ENCODE measurements at regions not wholly inside any gene's neighbourhood (a gene's known extent, or its start where the extent isn't known, plus 50 kb on each side); places are given as distances from the start of the nearest gene placed in this dataset.
"Not testable (repeated sequence)": the region's sequence is repeated elsewhere in the genome, so short reads cannot be mapped to it uniquely, and the experiment has no call there.

GRCh38 chr2:83261591-83262136 lies 1197.4 kb downstream of the SUCLG1 start:
- DNase-seq (ENCODE audit: low spot score): no peak

DNA sequence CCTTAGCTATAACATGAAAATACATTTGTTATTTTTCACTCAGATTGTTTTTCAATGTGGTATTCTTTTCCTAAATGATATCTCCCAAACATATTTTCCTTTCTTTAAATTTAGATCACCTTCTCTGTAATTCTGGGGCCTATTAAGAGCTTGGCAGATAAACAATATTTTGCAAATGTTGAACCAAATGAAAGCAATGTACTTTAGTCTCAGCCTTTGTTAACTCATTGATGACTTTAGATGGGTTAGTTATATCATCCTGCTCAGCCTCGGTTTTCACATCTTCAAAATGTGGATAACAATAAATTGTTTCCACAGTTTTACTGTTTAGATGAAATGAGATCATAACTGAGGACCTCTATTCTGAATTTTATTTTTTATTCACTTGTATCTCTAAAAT lies 1205.2 kb downstream of the SUCLG1 start:
- DNase-seq (ENCODE audit: low spot score): no peak

GRCh38 chr2:83251321-83251872 lies 1207.7 kb downstream of the SUCLG1 start:
- no peak for DNase-seq (ENCODE audit: low spot score)

GRCh38 chr2:83245806-83246537 lies 1213.1 kb downstream of the SUCLG1 start:
- not testable (repeated sequence) for DNase-seq (ENCODE audit: low spot score)

GRCh38 chr2:83240611-83241010 lies 1218.5 kb downstream of the SUCLG1 start:
- no peak for DNase-seq (ENCODE audit: low spot score)

DNA sequence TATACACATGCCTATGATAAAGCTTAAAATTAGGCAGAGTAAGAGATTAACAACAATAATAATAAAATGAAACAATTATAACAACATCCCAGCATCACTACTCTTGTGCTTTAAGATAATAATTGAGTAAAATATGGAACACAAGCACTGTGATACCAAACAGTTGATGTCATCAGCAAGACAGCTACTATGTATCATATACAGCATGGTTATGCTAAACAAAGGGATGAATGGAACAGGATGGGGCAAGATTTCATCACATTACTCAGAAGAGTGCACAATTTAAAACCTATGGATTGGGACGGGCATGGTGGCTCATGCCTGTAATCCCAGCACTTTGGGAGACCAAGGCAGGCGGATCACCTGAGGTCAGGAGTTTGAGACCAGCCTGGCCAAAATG lies 1221.0 kb downstream of the SUCLG1 start:
- no peak for DNase-seq (ENCODE audit: low spot score)

DNA sequence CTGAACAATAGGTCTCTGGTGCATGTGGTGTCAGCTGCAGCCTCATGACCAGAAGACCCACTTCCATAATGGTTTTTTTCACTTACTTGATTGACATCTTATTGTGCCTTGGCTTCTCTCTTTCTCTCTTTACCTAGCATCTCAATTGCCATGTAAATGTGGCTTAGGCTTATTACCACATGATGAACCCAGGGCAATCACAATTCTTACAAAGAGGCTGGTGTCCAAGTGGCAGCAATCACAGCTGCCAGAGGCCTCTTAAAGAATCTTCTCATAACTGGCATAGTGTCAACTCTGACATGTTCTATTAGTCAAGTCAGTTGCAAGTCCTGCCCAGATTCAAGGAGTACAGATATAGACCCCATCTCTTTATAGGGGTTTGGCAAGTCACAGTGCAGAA lies 1224.8 kb downstream of the SUCLG1 start:
- no peak for DNase-seq (ENCODE audit: low spot score)

DNA sequence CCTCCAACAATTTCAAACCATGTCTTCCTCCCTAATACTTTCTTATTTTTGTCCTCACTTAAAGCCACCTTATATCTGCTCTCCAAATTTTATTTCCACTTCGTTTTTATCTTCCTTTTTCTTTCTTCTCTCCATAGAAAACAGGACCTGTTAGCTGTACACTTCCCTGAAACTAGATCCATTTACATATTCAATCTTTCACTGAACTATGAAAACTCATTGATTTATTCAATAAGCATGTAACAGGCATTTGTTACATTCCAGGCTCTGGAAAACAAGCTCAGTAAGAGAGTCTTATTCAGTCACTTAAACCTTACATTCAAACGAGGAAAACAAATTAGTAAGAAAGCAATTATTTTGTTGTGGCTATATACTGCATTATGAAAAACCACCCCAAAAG lies 1225.3 kb downstream of the SUCLG1 start:
- DNase-seq (ENCODE audit: low spot score): no peak

DNA sequence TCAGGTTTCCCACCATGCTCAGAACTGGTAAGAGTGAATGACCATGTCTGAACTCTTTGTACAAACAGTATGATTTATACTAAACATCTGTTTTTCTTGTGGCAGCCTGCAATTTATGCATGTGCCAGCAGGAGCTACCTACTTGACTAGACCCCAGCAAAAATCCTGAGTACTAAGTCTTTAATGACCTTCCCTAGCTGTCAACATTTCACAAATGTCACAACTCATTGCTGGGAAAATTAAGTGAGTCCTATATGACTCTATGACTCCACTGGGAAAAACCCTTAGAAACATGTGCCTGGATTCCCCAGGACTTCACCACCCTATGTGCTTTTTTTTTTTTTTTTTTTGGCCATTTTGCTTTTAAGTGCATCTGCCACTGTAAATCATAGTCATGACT lies 1225.8 kb downstream of the SUCLG1 start:
- no peak for DNase-seq (ENCODE audit: low spot score)

DNA sequence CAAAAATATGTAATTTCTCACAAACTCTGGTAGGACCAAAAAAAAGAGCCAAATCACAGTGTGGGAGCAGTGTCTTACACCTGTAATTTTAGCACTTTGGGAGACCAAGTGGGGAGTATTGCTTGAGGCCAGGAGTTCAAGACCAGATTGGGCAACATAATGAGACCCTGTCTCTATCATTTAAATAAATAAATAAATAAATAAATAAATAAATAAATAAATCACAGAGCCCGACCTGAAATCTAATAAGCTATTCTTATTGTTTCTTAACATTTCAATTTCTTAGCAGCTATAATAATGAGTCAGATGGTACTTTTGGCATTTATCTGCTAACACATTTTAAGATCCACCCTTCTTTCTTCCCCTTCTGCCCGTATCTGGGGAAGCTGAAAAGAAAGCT lies 1229.6 kb downstream of the SUCLG1 start:
- DNase-seq (ENCODE audit: low spot score): no peak

DNA sequence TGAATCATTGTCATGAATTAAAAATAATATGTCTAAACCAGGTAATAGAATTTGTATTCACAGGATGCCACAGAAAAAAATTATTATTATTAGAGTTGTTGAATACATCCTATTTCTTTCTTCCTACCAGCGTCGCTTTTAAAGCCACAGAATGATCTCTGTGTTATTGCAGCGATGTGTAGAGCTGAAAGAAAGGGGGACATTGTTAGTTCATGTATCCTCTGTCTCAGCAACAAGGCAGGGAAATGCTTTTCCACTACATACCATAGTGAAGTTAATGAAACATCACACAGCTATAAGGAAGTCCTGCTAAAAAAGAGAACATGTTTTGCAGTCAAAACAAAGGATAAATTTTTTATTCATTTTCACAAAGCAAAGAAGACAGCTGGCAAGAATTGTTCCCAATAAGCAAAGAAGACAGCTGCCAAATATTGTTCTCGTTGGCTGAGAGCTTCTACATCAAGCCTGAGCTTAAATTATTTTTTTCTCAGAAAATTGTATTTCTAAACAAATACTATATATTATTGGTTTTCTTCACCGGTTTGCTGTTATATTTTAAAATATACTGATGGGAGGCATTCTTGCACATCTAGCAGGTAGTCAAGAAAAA lies 1234.4 kb downstream of the SUCLG1 start:
- DNase-seq (ENCODE audit: low spot score): no peak

- DNase-seq (ENCODE audit: low spot score): peak; percentile 13
Measured at GRCh38 chr2:83221258-83221657, 1237.8 kb downstream of the SUCLG1 start.

DNA sequence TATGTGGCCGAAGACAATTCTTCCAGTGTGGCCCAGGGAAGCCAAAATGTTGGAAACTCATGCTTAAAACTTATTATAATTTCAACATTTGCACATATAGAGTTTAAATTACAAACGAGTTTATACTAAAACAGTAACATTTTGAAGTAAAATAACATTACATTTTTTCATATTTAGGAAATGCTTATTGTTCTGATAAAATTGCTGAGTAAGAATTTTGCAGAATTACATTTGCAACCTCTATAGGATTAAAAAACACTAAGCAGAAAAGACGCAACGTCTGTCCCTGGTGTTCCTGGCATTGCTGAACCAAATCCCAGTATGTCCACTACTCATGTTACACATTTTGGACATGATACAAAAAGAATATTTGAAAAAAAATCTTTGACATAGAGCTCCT lies 1241.2 kb downstream of the SUCLG1 start:
- no peak for DNase-seq (ENCODE audit: low spot score)

- peak; percentile 46 for DNase-seq (ENCODE audit: low spot score)
Measured at GRCh38 chr2:83196225-83196624, 1262.9 kb downstream of the SUCLG1 start.

- no peak for DNase-seq (ENCODE audit: low spot score)
Measured at GRCh38 chr2:83191316-83191715, 1267.8 kb downstream of the SUCLG1 start.

DNA sequence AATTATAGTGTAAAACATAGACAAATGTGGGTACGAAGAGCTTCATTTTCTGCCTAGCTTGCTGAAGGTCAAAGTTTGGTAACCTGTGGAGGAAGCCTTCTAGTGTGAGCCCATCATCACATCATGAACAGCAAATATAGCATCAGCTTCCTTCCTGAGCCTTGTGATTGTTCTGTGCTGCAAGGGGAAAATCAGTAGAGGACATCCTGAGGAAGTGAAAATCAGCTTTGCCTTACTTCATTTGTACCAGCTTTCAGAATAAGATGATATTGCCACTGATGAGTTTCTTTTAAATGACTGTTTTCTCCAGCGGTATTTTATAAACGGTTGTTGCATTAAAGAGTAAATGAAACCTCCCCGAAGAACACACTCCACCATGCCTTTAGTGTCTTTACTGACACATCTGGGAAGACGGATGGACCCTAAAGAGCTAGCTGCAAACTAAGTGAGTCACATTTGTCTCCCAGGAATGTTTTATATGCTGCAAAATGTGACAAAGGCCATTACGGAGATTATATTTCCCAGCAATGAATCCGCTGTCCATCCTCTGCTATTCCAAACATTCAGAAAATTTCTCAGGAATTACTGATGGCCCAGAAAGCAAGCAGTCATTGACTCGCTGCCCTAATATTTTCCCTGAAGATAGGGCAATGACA lies 1272.8 kb downstream of the SUCLG1 start:
- DNase-seq (ENCODE audit: low spot score): no peak

DNA sequence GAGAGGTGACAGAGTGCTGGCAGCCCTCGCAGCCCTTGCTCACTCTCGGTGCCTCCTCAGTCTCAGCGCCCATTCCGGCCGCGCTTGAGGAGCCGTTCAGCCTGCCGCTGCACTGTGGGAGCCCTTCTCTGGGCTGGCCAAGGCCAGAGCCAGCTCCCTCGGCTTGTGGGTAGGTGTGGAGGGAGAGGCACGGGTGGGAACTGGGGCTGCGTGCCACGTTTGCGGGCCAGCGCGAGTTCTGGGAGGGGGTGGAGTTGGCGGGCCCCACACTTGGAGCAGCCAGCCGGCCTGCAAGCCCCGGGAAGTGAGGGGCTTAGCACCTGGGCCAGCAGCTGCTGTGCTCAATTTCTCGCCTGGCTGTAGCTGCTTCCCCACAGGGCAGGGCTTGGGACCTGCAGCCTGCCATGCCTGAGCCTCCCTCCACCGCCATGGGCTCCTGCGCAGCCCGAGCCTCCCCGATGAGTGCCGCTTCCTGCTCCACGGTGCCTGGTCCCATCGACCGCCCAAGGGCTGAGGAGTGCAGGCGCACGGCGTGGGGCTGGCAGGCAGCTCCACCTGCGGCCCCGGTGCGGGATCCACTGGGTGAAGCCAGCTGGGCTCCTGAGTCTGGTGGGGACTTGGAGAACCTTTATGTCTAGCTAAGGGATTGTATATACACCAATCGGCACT lies 1278.1 kb downstream of the SUCLG1 start:
- not testable (repeated sequence) for DNase-seq (ENCODE audit: low spot score)

DNA sequence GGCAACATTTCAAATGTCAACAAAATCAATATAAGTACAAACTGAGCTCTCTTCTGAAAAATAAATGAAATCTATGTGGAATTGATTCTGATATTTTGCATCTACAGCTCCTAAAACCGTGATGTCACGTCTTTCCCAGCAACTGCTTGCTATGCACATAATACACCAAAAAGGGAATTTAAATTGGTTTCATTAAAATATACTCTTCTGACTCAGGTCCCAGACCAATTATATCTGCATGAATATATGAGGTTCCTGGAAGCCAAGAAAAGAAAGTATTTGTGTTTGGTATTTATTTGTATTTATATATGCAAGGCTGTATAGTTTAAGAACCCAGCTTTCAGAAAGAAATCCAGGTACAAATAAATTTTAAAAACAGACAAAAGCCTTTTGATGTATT lies 1282.5 kb downstream of the SUCLG1 start:
- DNase-seq (ENCODE audit: low spot score): no peak

- DNase-seq (ENCODE audit: low spot score): peak; percentile 49
Measured at GRCh38 chr2:83172841-83173240, 1286.2 kb downstream of the SUCLG1 start.

DNA sequence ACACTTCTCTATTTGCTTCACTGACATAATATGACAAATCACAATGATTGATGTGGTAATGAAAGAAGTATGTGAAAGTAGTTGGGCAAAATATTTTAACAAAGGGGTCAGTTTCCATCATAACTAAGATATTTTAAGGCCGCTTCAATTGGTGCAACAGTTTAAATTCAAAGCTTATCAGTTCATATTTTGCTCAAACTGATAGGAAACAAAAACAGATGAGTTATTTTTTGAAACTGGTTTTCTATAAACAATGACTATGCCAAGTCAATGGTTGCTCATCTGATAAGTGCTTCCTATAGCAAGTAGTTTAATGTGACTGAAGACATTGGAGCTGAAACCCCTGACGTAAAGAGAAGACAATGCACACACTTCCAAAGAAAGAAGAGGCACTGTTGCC lies 1290.7 kb downstream of the SUCLG1 start:
- DNase-seq (ENCODE audit: low spot score): no peak

DNA sequence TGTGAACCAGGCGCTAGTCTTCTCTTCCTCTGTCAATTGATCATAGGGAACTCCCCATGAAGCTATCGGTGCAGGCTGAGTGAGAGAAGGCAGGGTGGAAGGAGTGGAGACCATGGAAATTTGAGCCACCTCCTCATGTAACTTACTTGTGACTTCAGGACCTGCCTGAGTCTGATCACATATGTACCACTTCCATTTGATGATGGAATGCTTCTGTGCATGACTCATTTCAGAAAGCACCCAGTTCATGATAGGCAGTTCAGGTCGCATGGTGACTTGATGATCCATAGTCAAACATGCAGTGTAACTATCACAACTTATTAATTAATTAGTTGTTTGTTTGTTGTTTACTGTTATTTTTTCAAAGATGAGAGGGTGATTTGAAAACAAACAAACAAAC lies 1296.7 kb downstream of the SUCLG1 start:
- DNase-seq (ENCODE audit: low spot score): no peak

DNA sequence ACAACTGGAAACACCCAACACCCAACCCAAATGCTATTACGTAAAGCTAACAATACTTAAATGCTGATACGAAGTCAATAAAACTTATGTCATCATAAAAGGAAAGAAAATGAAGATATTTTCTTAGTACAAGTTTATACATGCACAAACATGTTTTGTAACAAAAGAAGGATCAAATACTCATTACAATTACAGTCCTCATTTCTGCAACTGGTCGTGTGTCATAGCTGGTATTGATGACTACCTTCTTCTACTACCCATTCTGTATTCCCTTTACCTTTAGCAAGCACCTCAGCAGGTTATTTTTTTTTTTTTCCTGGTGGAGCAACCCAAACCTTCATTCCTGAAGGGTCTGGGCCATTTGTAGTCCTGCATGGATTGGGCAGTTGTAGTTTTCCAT lies 1298.5 kb downstream of the SUCLG1 start:
- no peak for DNase-seq (ENCODE audit: low spot score)

Data from GM03348 (cell line).